ENCODE measurements at regions not wholly inside any gene's neighbourhood (a gene's known extent, or its start where the extent isn't known, plus 50 kb on each side); places are given as distances from the start of the nearest gene placed in this dataset.

DNA sequence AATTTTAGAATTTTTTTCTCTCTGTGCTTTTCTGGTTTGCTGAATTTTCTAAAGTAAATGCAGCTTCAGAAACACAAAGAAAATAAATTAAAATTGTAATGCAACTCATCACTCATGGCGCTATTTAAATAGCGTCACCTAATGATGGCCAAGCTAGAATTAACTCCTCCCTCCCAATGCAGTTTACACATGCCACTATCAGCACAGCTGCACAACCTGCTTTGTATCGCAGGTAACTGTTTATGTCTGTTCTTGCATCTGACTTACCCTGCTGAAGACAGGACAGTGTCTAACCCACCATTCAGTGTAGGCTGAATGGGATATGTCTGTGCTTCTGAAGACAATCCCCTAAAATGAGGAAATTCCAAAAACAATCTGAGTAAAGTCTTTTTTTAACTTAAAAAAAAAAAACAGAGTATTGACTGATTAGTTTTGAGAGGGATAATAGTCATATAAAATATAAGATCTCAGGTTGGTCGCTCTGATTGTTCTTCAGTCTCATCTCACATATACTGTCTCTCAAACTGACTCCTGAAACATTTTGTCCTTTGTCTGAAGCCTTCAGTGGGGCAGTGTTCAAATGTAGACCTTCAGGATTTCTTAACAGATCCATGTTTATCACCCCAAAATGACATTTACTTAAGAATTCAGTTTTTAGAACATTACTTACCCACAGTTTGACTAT, 271.4 kb downstream of the ZEB2 start:
- DNase-seq (ENCODE audit: low read depth in 2 of 3, low spot score in 1 of 3): no peak

DNA sequence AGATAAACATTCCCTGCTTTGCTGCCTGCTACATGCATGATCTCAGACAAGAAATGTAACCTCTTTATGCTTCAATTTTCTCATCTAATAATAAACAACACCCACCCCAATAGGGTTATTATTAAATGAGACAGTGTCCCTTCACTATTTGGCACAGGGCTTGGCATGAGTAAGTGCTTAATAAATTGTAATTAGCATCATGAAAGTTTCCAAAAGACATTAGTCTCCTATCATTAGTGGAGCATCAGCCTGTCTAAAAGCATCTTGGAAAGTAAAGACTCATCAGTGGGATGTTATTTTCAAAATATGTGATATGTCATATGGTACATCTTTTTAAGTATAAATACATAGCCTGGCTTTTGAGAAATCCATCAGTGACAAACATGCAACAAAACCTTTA, 275.0 kb downstream of the ZEB2 start:
- no peak for DNase-seq (ENCODE audit: low read depth in 2 of 3, low spot score in 1 of 3)

DNA sequence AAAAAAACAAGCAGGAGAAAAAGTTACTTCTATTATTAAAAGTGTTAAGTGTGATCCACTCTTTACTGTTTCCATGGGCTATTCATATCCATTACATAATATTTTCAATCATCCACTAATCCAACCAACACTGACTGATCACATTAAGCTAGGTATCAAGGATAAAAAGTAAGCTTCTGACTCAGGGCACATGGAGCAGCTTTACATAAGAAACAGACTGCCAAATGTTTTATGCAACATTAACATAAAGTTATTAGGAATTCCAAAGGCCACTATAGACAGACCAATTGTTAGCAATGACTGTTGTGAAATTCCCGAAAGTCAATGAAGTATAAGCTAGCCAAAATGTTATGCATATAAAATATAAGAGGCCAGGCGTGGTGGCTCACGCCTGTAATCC, 277.6 kb downstream of the ZEB2 start:
- DNase-seq (ENCODE audit: low read depth in 2 of 3, low spot score in 1 of 3): no peak

- no peak for DNase-seq (ENCODE audit: low read depth in 2 of 3, low spot score in 1 of 3)
Observed at GRCh38 chr2:144241801-144242200, 278.1 kb downstream of the ZEB2 start.

DNA sequence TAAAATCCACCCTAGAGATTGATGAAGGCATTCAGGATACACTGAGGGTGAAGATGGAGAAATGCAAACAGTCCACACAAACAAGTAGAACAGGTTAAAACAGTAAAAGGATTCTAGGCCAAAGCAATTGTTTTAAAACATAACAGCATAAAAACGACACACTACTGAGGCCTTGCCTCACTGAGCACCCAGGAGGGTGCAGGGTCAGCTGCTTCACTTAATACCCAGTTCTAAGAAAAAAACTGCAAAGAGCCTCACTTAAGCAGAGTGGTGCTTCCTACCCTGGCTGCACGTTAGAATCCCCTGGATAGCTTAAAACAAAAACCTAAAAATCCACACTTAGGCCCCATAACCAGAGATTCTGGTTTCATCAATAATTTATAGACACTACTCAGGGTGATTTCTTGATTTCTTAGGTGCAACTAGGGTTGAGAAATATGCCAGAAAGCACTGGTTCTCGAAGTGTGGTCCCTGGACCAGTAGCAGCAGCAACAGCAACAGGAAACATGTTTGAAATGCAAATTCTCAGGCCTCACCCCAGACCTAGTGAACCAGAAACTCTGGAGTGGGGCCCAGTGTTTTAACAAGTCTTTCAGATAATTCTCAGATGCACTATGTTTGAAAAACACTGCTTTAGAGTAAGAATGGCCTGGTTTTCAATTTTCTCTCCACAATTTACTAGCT, 279.1 kb downstream of the ZEB2 start:
- DNase-seq (ENCODE audit: low read depth in 2 of 3, low spot score in 1 of 3): no peak

DNA sequence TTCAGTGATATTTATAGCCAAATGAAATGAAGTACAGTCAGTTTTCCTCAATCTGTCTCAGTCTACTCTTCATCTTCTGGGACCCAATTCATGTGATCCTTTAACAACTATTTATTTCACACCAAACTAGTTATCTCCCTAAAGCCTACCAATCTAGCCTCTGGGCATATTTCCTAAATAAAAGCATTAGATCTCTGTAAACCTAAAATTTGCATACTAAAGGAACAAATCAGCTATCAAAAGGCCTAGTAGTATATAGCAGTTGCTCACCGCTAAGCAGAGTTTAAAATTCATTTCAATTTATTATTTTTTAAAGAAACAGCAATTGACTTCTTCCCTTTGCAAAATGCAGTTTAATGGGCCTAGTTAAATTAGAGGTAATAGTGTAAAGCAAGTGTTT, 280.2 kb downstream of the ZEB2 start:
- DNase-seq (ENCODE audit: low read depth in 2 of 3, low spot score in 1 of 3): no peak

- DNase-seq (ENCODE audit: low read depth in 2 of 3, low spot score in 1 of 3): no peak
Observed at GRCh38 chr2:144239306-144239705, 280.6 kb downstream of the ZEB2 start.

GRCh38 chr2:144237830-144238627, 281.9 kb downstream of the ZEB2 start:
- no peak for DNase-seq (ENCODE audit: low read depth in 2 of 3, low spot score in 1 of 3)

GRCh38 chr2:144237108-144237507, 282.8 kb downstream of the ZEB2 start:
- DNase-seq (ENCODE audit: low read depth in 2 of 3, low spot score in 1 of 3): no peak

- no peak for DNase-seq (ENCODE audit: low read depth in 2 of 3, low spot score in 1 of 3)
Observed at GRCh38 chr2:144235050-144235449, 284.9 kb downstream of the ZEB2 start.

GRCh38 chr2:144234542-144234871, 285.4 kb downstream of the ZEB2 start:
- DNase-seq (ENCODE audit: low read depth in 2 of 3, low spot score in 1 of 3): no peak

GRCh38 chr2:144233733-144234541, 286.0 kb downstream of the ZEB2 start:
- DNase-seq (ENCODE audit: low read depth in 2 of 3, low spot score in 1 of 3): no peak

GRCh38 chr2:144233317-144233716, 286.6 kb downstream of the ZEB2 start:
- no peak for DNase-seq (ENCODE audit: low read depth in 2 of 3, low spot score in 1 of 3)

DNA sequence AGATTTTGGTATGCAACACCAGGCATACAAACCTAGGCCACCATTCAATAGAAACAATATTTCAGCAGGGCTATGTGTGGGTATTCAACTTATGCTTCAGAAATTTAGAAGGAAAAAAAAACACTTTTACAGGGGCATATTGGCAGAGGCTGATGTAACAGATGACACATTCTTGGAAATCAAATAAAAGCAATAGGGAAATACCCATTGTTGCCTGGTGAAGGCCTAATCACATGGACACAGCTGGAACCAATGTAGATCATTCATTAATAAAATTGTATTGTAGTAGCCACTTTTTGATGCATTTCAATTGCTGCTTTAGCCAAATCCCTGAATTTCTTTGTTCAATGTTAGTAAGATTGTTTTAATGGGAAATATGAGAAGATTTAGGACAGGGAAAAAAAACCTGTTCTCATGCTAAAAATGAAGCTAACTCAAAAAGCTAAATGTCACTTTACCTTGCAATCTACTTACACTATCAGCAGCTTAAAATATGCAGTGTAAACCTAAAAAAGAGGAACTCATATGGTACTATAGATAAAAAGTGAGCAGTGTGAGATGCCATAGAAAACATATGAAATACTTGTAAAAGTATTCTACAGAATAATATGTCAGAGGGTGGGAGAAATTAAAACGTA, 289.4 kb downstream of the ZEB2 start:
- DNase-seq (ENCODE audit: low read depth in 2 of 3, low spot score in 1 of 3): no peak

DNA sequence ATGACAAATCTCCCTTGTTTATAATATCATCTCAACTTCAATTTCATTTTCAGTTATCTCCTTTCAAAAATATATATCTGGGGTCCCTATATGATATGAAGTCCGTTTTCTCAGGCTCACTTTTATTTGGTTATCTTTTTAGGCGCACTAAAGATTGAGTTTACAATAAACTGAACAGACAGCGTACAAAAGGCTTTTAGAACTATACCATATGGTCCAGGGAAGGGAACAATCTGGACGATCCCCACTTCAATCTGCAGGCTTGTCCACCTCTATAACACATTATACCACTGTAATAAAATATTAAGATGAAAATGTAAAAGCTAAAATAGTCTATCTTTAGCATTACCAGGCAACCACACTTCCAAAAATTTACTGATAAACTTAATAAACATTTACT, 289.9 kb downstream of the ZEB2 start:
- no peak for DNase-seq (ENCODE audit: low read depth in 2 of 3, low spot score in 1 of 3)

GRCh38 chr2:144229296-144229695, 290.6 kb downstream of the ZEB2 start:
- no peak for DNase-seq (ENCODE audit: low read depth in 2 of 3, low spot score in 1 of 3)

GRCh38 chr2:144227427-144228105, 292.4 kb downstream of the ZEB2 start:
- no peak for DNase-seq (ENCODE audit: low read depth in 2 of 3, low spot score in 1 of 3)

GRCh38 chr2:144225076-144225475, 294.8 kb downstream of the ZEB2 start:
- DNase-seq (ENCODE audit: low read depth in 2 of 3, low spot score in 1 of 3): no peak

DNA sequence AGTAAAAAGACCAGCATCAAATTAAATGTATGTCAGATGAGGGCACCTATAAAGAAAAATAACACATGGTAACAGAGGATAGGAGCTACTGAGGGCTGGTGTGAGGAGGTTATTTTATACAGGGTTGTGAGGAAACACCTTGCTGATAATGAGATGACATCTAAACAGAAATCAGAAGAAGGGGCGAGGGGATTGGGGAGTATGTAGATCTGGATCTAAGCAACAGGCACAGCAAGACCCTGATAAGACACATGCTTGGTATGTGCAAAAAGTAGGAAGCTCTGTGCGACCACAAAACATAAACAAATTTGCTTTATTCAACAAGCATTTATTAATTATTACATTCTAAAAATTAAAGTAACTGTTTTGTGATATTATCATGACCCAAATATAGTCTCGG, 295.4 kb downstream of the ZEB2 start:
- DNase-seq (ENCODE audit: low read depth in 2 of 3, low spot score in 1 of 3): no peak

GRCh38 chr2:144219979-144220378, 299.9 kb downstream of the ZEB2 start:
- DNase-seq (ENCODE audit: low read depth in 2 of 3, low spot score in 1 of 3): no peak
